Colonic mucosa (tissue), 4 donors: ENCODE measurements at regions not wholly inside any gene's neighbourhood (a gene's known extent, or its start where the extent isn't known, plus 50 kb on each side); places are given as distances from the start of the nearest gene placed in this dataset.

ENCODE experiments used
- DNase-seq: peaks from one replicate; pipeline ENCODE4 v3.0.0-alpha.2; 2020
- H3K27ac ChIP-seq: fragments of 200-600 bp; one replicate; pipeline ENCODE4 v1.8.0; 2021
- H3K27me3 ChIP-seq: fragments of 200-600 bp; one replicate; pipeline ENCODE4 v1.8.0; 2021
- H3K36me3 ChIP-seq: fragments of 200-600 bp; one replicate; pipeline ENCODE4 v1.8.0; 2021
- H3K4me1 ChIP-seq: fragments of 200-600 bp; one replicate; pipeline ENCODE4 v1.8.0; 2021; ENCODE audit warnings: mild to moderate bottlenecking
- H3K4me3 ChIP-seq: fragments of 200-600 bp; one replicate; pipeline ENCODE4 v1.8.0; 2021
- H3K9ac ChIP-seq, 2 donors: one replicate each; pipeline ENCODE4 v1.7.0; 2013; ENCODE audit warnings: control low read depth in 2 of 2, low read depth in 2 of 2, low read length in 2 of 2
- H3K9me3 ChIP-seq: fragments of 200-600 bp; one replicate; pipeline ENCODE4 v1.8.0; 2021
- CTCF ChIP-seq: fragments of 200-600 bp; IDR thresholded peaks from one replicate; pipeline ENCODE4 v1.8.0; 2022; ENCODE audit warnings: antibody characterized with exemption, mild to moderate bottlenecking
- intact Hi-C: fragments of 100-400 bp; cut with DNase I; formaldehyde crosslinking; loops from one replicate; pipeline ENCODE4 v1.14.1; 2022
- donor health status: healthy.
- donor health status: DM: no; HTN: no; CAD: no.
- donor health status: DM: no; HTN: no; CAD: no.

DNA sequence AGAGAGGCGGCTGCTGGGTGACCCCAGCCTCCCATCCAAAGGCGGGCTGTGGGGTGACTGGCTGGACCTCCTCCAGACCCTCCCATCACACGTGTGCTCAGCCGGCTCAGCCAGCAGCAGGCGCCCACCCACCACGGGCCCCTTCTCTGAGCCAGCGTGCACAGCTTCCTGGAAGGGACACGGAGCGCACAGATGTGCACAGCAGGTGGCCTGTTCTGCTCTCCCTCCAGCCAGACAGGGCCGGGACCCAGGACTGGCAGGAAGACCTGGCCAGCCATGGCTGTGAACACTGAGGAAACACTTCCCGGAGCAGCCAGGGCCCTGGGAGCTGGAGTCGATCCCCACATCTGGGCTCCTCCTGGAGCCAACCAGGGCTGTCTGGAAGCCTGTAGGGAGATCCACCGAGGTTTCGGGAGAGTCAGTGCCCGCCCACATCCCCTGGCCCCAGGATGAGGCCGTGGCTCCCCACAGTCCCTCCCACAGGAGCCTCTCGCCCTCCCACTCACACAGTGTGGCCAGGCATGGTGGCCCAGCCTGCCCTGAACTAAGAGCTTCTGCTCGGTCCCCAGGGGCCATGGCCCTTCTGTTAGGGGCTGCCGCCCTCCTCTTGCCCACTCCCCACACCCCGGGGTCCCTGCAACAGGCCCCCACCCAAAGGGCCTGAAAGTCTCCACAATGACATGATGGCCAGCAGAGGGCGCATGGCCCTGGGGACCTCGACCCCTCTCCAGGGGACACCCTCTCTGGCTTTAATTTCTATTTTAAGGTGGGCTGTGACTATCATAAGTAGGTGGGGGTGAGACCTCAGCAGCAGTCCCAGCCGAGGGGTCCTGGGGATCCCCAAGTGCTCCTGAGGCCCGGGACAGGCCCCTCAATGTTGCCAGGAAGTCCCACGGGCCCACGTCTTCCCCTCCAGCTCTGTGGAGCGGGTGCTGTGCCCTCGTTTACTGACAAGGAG lies 90.6 kb upstream of the FGF3 start:
- intact Hi-C loops = no loop called here
- TF ChIP-seq CTCF = peak; percentile 47
- Histone ChIP-seq H3K9ac (no peak overlapping the region), H3K27ac (no peak overlapping the region), H3K27me3 (no peaks in the 10 kb centered on the region), H3K9me3 (no peaks in the 10 kb centered on the region), H3K36me3 (no peaks in the 10 kb centered on the region), H3K4me1 (peaks cover 3% of the 10 kb centered on the region), H3K4me3 (no peak overlapping the region)
- DNase-seq = no peak

DNA sequence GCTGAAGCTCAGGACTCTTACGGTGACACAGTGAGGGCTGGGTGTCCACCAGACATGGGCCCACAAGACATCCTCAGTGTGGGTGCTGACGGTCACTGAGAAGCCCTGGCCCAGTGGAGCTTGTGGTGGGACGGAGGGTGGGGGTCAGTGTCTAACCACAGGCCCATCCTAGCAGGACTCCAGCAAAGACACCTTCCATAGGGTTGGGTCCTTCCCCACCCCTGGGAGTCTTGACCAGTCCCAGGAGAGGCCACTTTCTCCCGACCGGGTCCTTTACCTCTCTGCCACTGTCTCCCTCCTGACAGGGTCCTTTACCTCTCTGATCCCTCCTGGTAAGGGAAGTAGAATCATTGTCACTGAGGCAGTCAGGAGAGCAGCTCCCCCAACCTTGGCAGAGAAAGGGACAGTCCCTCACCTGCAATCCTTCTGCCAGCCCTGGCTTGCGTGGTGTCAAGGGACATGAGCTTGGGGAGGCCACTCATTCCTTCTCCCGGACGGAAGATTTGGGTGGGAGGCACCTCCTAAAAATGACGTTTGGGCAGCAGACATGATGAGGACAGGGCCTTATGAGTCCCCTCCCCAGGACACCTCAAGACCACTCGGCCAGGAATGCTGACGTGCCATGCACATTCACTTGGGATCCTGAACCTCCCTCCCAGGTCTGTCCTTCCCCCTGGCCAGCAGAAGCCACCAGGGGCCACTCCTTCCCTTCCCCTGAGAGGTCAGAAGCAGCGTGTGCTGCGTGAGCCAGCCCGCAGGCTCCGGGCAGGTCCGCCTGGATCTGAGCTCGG lies 91.5 kb upstream of the FGF3 start:
- H3K4me3 ChIP-seq = no peak overlapping the region
- H3K27me3 ChIP-seq = no peaks in the 10 kb centered on the region
- H3K4me1 ChIP-seq = no peaks in the 10 kb centered on the region
- no peak for TF ChIP-seq CTCF
- no peak overlapping the region for H3K27ac ChIP-seq
- H3K9me3 ChIP-seq = no peaks in the 10 kb centered on the region
- intact Hi-C loops = no loop called here
- DNase-seq = no peak
- H3K9ac ChIP-seq = no peak overlapping the region
- no peaks in the 10 kb centered on the region for H3K36me3 ChIP-seq

DNA sequence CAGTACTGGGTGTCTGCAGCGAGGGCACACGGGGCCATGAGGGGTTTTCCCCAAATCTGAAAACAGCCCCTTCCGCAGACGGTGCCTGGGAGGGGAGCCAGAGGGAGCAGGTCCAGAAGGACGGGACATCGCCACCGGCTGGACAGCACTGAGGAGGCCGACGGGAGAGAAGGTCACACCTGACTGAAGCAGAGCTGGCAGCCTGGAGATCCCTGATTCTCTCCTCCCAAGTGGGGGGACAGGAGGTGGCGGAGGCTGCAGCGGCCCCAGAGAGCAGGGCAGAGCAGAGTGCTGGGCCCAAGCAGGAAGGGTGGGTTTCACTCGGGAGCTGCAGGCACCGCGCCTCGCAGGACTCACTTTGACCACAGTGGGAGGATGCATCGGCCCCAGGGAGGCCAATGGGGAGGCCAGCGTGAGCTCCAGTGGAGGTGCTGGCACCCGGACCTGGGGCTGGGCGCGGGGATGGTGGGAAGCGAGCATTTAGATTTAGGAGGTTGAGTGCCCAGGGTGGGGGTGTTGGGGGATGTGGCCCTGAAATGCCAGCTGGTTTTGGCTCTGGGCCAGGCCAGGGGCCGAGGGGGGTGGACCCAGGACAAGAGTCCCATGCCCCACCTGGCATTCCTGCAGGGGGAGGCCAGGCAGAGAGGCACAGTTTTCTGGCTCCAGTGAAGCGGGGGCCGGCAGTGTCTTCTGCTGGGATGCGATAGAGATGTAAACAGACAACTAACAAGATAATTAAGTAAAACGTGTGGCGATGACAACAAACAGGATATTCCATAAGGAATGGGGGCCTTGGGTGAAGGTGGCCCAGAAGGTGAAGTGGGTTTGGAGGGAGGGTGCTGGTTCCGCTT lies 92.3 kb upstream of the FGF3 start:
- Histone ChIP-seq H3K27me3 (no peaks in the 10 kb centered on the region), H3K9me3 (no peaks in the 10 kb centered on the region), H3K4me1 (no peaks in the 10 kb centered on the region), H3K27ac (no peak overlapping the region), H3K36me3 (no peaks in the 10 kb centered on the region), H3K9ac (no peak overlapping the region), H3K4me3 (no peak overlapping the region)
- DNase-seq = no peak
- no peak for TF ChIP-seq CTCF
- intact Hi-C loops = no loop called here

GRCh38 chr11:69912161-69912910 lies 93.1 kb upstream of the FGF3 start:
- Histone ChIP-seq H3K9ac (no peak overlapping the region), H3K4me3 (no peak overlapping the region), H3K27me3 (no peaks in the 10 kb centered on the region), H3K27ac (no peak overlapping the region), H3K36me3 (no peaks in the 10 kb centered on the region), H3K4me1 (no peaks in the 10 kb centered on the region), H3K9me3 (no peaks in the 10 kb centered on the region)
- no peak for TF ChIP-seq CTCF
- DNase-seq = no peak
- intact Hi-C loops = no loop called here
